Astrocyte of the cerebellum (primary cell): ENCODE measurements at regions not wholly inside any gene's neighbourhood (a gene's known extent, or its start where the extent isn't known, plus 50 kb on each side); places are given as distances from the start of the nearest gene placed in this dataset.
A peak's percentile ranks its signal among the peaks of the same experiment; 100 is the strongest.

Experiments
- DNase-seq: peaks from one replicate; pipeline ENCODE4 v3.0.0-alpha.2; 2011; ENCODE audit warnings: low read depth
- H3K4me3 ChIP-seq: 2 replicates; pipeline ENCODE4 v1.5.1; 2011; ENCODE audit warnings: mild to moderate bottlenecking, low read depth, low read length, moderate library complexity
- in situ Hi-C: cut with HindIII; loops from 2 replicates; pipeline ENCODE4 v1.10.0; 2017; ENCODE audit warnings: low sequenced_read_pairs
- TF ChIP-seq, protein P1 (sequence below): IDR thresholded peaks from 2 replicates; pipeline ENCODE4 v1.5.1; 2012; ENCODE audit warnings: low read length, low read depth, moderate library complexity, mild to moderate bottlenecking; ENCODE audit errors: missing control alignments

GRCh38 chr7:131893631-131894340 is 337.4 kb upstream of the PODXL start:
- TF ChIP-seq, protein P1, sequence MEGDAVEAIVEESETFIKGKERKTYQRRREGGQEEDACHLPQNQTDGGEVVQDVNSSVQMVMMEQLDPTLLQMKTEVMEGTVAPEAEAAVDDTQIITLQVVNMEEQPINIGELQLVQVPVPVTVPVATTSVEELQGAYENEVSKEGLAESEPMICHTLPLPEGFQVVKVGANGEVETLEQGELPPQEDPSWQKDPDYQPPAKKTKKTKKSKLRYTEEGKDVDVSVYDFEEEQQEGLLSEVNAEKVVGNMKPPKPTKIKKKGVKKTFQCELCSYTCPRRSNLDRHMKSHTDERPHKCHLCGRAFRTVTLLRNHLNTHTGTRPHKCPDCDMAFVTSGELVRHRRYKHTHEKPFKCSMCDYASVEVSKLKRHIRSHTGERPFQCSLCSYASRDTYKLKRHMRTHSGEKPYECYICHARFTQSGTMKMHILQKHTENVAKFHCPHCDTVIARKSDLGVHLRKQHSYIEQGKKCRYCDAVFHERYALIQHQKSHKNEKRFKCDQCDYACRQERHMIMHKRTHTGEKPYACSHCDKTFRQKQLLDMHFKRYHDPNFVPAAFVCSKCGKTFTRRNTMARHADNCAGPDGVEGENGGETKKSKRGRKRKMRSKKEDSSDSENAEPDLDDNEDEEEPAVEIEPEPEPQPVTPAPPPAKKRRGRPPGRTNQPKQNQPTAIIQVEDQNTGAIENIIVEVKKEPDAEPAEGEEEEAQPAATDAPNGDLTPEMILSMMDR: no peak
- in situ Hi-C loops: no loop called here
- no peak overlapping the region for H3K4me3 ChIP-seq
- no peak for DNase-seq

- DNase-seq: no peak
- H3K4me3 ChIP-seq: no peak overlapping the region
- in situ Hi-C loops: no loop called here
- TF ChIP-seq, protein P1: no peak
Measured at GRCh38 chr7:131890176-131890575, 333.7 kb upstream of the PODXL start.

GRCh38 chr7:131889572-131890150 is 333.2 kb upstream of the PODXL start:
- TF ChIP-seq, protein P1: no peak
- H3K4me3 ChIP-seq: no peak overlapping the region
- in situ Hi-C loops: no loop called here
- peak; percentile 54 for DNase-seq

GRCh38 chr7:131883769-131884168 is 327.3 kb upstream of the PODXL start:
- DNase-seq: no peak
- in situ Hi-C loops: no loop called here
- H3K4me3 ChIP-seq: no peak overlapping the region
- TF ChIP-seq, protein P1: no peak

- no peak overlapping the region for H3K4me3 ChIP-seq
- in situ Hi-C loops: no loop called here
- TF ChIP-seq, protein P1: no peak
- DNase-seq: no peak
Measured at GRCh38 chr7:131883196-131883595, 326.8 kb upstream of the PODXL start.

DNA sequence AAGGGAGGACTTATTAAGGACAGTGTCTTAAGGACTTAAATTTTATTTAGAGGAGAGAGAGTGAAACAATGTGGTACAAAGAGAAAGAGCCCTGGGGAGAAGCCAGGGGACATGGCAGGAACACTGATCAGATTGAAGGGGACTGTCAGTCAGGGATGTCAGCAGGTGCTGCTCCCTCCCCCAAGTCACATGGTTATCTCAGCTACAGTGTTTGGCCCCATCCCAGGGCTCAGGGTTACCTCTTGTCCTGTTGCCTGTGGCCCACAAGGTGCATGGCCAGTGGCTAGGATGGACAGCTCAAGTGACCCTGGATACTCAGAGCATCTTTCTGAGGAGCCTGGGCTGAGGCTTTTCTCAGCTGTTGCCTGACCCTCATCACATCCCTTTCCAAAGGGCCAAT is 325.9 kb upstream of the PODXL start:
- no peak overlapping the region for H3K4me3 ChIP-seq
- TF ChIP-seq, protein P1: no peak
- in situ Hi-C loops: no loop called here
- no peak for DNase-seq
